ENCODE measurements at regions not wholly inside any gene's neighbourhood (a gene's known extent, or its start where the extent isn't known, plus 50 kb on each side); places are given as distances from the start of the nearest gene placed in this dataset.

DNA sequence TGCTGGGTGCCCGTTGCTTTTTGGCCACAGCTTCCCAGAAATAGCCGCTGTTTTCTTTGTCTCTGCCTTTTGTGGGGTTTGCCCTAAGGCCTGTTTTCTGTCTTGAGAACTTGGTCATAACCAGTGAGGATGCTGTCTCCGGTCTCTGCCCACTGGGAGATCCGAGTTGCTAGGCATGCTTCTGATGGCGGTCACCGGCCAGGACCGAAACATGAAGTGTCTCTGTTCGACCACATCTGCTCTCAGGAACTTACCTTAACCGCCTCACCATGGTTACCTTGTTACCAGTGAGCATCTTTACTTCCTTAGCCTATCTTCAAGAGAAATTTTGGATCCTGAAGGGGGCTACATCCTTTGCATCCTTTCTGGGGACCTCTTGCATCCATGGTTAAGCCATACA lies 91.9 kb downstream of the RTP5 start:
- H3K4me2 ChIP-seq (ENCODE audit: extremely low read depth, insufficient read depth, low read length): no peak overlapping the region
- H3K4me3 ChIP-seq (replicated peaks in 1 of 4; ENCODE audit: control extremely low read depth in 1 of 4, insufficient read depth in 1 of 4, low read depth in 3 of 4, low read length in 4 of 4): no peak overlapping the region
- H4K20me1 ChIP-seq (ENCODE audit: control insufficient read depth, extremely low read depth, insufficient read depth, low read length): no peaks in the 10 kb centered on the region
- H3K79me2 ChIP-seq (ENCODE audit: control insufficient read depth, insufficient read depth, low read length): no peaks in the 10 kb centered on the region
- H3K4me1 ChIP-seq (ENCODE audit: control insufficient read depth, extremely low read depth, insufficient read depth, low read length): no peaks in the 10 kb centered on the region
- no peaks in the 10 kb centered on the region for H3K27me3 ChIP-seq (ENCODE audit: control insufficient read depth, insufficient read depth, low read length)
- no peaks in the 10 kb centered on the region for H3K9me3 ChIP-seq (ENCODE audit: control insufficient read depth, insufficient read depth, low read depth, low read length)
- H3K9ac ChIP-seq (ENCODE audit: insufficient read depth, low read length): no peak overlapping the region
- no peak for DNase-seq (ENCODE audit: low read depth in 2 of 2)
- H3K27ac ChIP-seq (ENCODE audit: insufficient read depth, low read length): no peak overlapping the region
- no peak overlapping the region for H2AFZ ChIP-seq (ENCODE audit: low read length)
- no peak for TF ChIP-seq EZH2 (IDR thresholded peaks at IDR 0.05; ENCODE audit: low read length, missing control alignments)
- TF ChIP-seq, protein P1, sequence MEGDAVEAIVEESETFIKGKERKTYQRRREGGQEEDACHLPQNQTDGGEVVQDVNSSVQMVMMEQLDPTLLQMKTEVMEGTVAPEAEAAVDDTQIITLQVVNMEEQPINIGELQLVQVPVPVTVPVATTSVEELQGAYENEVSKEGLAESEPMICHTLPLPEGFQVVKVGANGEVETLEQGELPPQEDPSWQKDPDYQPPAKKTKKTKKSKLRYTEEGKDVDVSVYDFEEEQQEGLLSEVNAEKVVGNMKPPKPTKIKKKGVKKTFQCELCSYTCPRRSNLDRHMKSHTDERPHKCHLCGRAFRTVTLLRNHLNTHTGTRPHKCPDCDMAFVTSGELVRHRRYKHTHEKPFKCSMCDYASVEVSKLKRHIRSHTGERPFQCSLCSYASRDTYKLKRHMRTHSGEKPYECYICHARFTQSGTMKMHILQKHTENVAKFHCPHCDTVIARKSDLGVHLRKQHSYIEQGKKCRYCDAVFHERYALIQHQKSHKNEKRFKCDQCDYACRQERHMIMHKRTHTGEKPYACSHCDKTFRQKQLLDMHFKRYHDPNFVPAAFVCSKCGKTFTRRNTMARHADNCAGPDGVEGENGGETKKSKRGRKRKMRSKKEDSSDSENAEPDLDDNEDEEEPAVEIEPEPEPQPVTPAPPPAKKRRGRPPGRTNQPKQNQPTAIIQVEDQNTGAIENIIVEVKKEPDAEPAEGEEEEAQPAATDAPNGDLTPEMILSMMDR (conservative IDR thresholded peaks at IDR 0.05 in 1 of 2, IDR thresholded peaks at IDR 0.05 in 1 of 2; ENCODE audit: low read depth in 1 of 2, low read length in 2 of 2): no peak
- H3K36me3 ChIP-seq (ENCODE audit: control insufficient read depth, insufficient read depth, low read length): no peaks in the 10 kb centered on the region

DNA sequence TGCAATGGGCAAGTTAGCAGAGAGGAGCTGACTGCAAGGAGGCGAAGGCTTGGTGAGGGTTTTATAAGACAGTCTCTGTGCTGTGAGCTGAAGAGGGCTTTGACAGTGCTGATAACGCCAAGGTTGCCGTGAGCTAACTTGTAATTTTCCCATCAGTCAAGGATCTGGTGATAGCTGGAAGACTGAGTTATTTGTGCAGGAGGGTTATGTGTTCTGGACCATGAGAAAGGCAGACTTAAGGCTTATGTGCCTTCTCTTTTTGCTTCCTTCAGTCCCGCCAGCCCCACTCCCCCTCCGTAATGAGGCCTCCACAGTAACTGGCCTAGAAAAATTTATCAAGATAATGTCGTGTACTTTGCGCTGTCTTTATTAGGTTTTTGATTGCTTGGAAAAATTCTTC lies 94.6 kb downstream of the RTP5 start:
- Histone ChIP-seq H3K9me3 (ENCODE audit: control insufficient read depth, insufficient read depth, low read depth, low read length) (no peaks in the 10 kb centered on the region), H3K4me2 (ENCODE audit: extremely low read depth, insufficient read depth, low read length) (no peak overlapping the region), H2AFZ (ENCODE audit: low read length) (no peak overlapping the region), H3K4me3 (replicated peaks in 1 of 4; ENCODE audit: control extremely low read depth in 1 of 4, insufficient read depth in 1 of 4, low read depth in 3 of 4, low read length in 4 of 4) (no peak overlapping the region), H3K36me3 (ENCODE audit: control insufficient read depth, insufficient read depth, low read length) (no peaks in the 10 kb centered on the region), H3K79me2 (ENCODE audit: control insufficient read depth, insufficient read depth, low read length) (no peaks in the 10 kb centered on the region), H4K20me1 (ENCODE audit: control insufficient read depth, extremely low read depth, insufficient read depth, low read length) (no peaks in the 10 kb centered on the region), H3K27me3 (ENCODE audit: control insufficient read depth, insufficient read depth, low read length) (no peaks in the 10 kb centered on the region), H3K4me1 (ENCODE audit: control insufficient read depth, extremely low read depth, insufficient read depth, low read length) (no peaks in the 10 kb centered on the region), H3K27ac (ENCODE audit: insufficient read depth, low read length) (no peak overlapping the region), H3K9ac (ENCODE audit: insufficient read depth, low read length) (no peak overlapping the region)
- DNase-seq (ENCODE audit: low read depth in 2 of 2): no peak
- TF ChIP-seq EZH2 (IDR thresholded peaks at IDR 0.05; ENCODE audit: low read length, missing control alignments): no peak
- TF ChIP-seq, protein P1 (conservative IDR thresholded peaks at IDR 0.05 in 1 of 2, IDR thresholded peaks at IDR 0.05 in 1 of 2; ENCODE audit: low read depth in 1 of 2, low read length in 2 of 2): no peak

DNA sequence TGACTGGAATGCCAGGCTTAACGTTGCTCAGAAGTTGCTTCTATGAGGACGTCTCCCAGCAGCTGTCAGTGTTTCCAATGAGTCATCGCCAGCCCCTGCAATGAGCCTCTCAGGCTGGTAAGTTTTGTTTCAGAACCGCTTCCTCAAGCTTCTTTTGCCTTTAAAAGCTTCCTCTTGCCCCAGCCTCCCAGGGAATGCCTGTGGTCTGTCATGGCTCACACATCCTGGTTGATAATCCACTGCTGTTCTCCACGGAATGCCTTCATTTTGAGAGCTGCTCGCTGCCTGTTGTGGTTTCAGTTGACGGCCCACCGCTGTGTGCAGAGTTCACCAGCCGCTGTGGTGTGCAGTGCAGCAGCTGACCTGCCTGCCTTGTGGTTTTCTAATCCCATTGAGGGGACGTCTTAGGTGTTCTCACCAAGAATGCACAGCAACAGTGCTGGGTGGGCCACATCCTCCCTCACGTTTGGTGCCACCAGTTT lies 96.4 kb downstream of the RTP5 start:
- H3K27ac ChIP-seq (ENCODE audit: insufficient read depth, low read length): no peak overlapping the region
- H3K79me2 ChIP-seq (ENCODE audit: control insufficient read depth, insufficient read depth, low read length): no peaks in the 10 kb centered on the region
- no peak for TF ChIP-seq EZH2 (IDR thresholded peaks at IDR 0.05; ENCODE audit: low read length, missing control alignments)
- TF ChIP-seq, protein P1 (conservative IDR thresholded peaks at IDR 0.05 in 1 of 2, IDR thresholded peaks at IDR 0.05 in 1 of 2; ENCODE audit: low read depth in 1 of 2, low read length in 2 of 2): no peak
- H3K9ac ChIP-seq (ENCODE audit: insufficient read depth, low read length): no peak overlapping the region
- peak overlapping the region in 3 of 4 experiments; percentile 19 to 43 (median 42) for H3K4me3 ChIP-seq (replicated peaks in 1 of 4; ENCODE audit: control extremely low read depth in 1 of 4, insufficient read depth in 1 of 4, low read depth in 3 of 4, low read length in 4 of 4)
- H3K4me1 ChIP-seq (ENCODE audit: control insufficient read depth, extremely low read depth, insufficient read depth, low read length): no peaks in the 10 kb centered on the region
- no peaks in the 10 kb centered on the region for H3K9me3 ChIP-seq (ENCODE audit: control insufficient read depth, insufficient read depth, low read depth, low read length)
- no peaks in the 10 kb centered on the region for H3K36me3 ChIP-seq (ENCODE audit: control insufficient read depth, insufficient read depth, low read length)
- H3K4me2 ChIP-seq (ENCODE audit: extremely low read depth, insufficient read depth, low read length): peak overlapping the region; percentile 54
- no peaks in the 10 kb centered on the region for H3K27me3 ChIP-seq (ENCODE audit: control insufficient read depth, insufficient read depth, low read length)
- DNase-seq (ENCODE audit: low read depth in 2 of 2): peak; percentile 95 to 98
- peak overlapping the region; percentile 6 for H2AFZ ChIP-seq (ENCODE audit: low read length)
- H4K20me1 ChIP-seq (ENCODE audit: control insufficient read depth, extremely low read depth, insufficient read depth, low read length): no peaks in the 10 kb centered on the region

Data from fibroblast of lung (primary cell).